GM19035 (cell line): ENCODE measurements at regions not wholly inside any gene's neighbourhood (a gene's known extent, or its start where the extent isn't known, plus 50 kb on each side); places are given as distances from the start of the nearest gene placed in this dataset.

Experiments used
- ATAC-seq: cut with Tn5 transposase; IDR thresholded peaks from one replicate; pipeline ENCODE4 v1.9.1; 2021; ENCODE audit not compliant: unreplicated experiment

GRCh38 chr22:47391169-47392053 is 629.0 kb downstream of the TBC1D22A start:
- ATAC-seq = no peak

- no peak for ATAC-seq
These were observed 627.8 kb downstream of the TBC1D22A start for GRCh38 chr22:47390026-47390970.

GRCh38 chr22:47389201-47389600 is 626.8 kb downstream of the TBC1D22A start:
- ATAC-seq = no peak

- ATAC-seq = no peak
These were observed 626.3 kb downstream of the TBC1D22A start for GRCh38 chr22:47388778-47389177.

GRCh38 chr22:47388331-47388730 is 625.9 kb downstream of the TBC1D22A start:
- no peak for ATAC-seq

- no peak for ATAC-seq
These were observed 624.5 kb downstream of the TBC1D22A start for GRCh38 chr22:47386812-47387510.

- no peak for ATAC-seq
These were observed 622.5 kb downstream of the TBC1D22A start for GRCh38 chr22:47384977-47385376.

GRCh38 chr22:47382164-47382890 is 619.9 kb downstream of the TBC1D22A start:
- no peak for ATAC-seq

GRCh38 chr22:47381240-47381639 is 618.8 kb downstream of the TBC1D22A start:
- no peak for ATAC-seq

GRCh38 chr22:47380692-47381091 is 618.2 kb downstream of the TBC1D22A start:
- ATAC-seq = no peak

- no peak for ATAC-seq
These were observed 616.6 kb downstream of the TBC1D22A start for GRCh38 chr22:47379037-47379436.

- no peak for ATAC-seq
These were observed 615.6 kb downstream of the TBC1D22A start for GRCh38 chr22:47377926-47378560.

GRCh38 chr22:47376901-47377505 is 614.6 kb downstream of the TBC1D22A start:
- no peak for ATAC-seq

- no peak for ATAC-seq
These were observed 613.9 kb downstream of the TBC1D22A start for GRCh38 chr22:47376322-47376700.

- no peak for ATAC-seq
These were observed 613.3 kb downstream of the TBC1D22A start for GRCh38 chr22:47375621-47376321.

GRCh38 chr22:47374901-47375575 is 612.6 kb downstream of the TBC1D22A start:
- no peak for ATAC-seq

GRCh38 chr22:47374273-47374771 is 611.9 kb downstream of the TBC1D22A start:
- no peak for ATAC-seq

- no peak for ATAC-seq
These were observed 611.3 kb downstream of the TBC1D22A start for GRCh38 chr22:47373648-47374272.
